K562 (cell line): ENCODE measurements at regions not wholly inside any gene's neighbourhood (a gene's known extent, or its start where the extent isn't known, plus 50 kb on each side); places are given as distances from the start of the nearest gene placed in this dataset.

Experiments
- ATAC-seq: fragments of 200-7000 bp; cut with Tn5 transposase; 3 replicates; pipeline ENCODE4 v1.9.1; 2020; ENCODE audit warnings: moderate library complexity
- BruUV-seq: library from RNA; stranded (reverse); fragments of 400-500 nt; replicated peaks from 2 replicates; lab custom pipeline; 2021; lab: Mats Ljungman, UMichigan
- CTCF ChIA-PET: fragments of 300-600 bp; formaldehyde crosslinking; extraction: SDS; loops from one replicate; lab custom pipeline; 2021; ENCODE audit warnings: low intra/inter-chr PET ratio; lab: Yijun Ruan, JAX
- POLR2A ChIA-PET: fragments of 300-600, 350-650 bp; sonication (Branson Sonifier 250); formaldehyde crosslinking; extraction: SDS; loops from one replicate; lab custom pipeline; 2021; ENCODE audit warnings: antibody characterized with exemption, inconsistent platforms; lab: Yijun Ruan, JAX
- DNase-seq, 4 experiments: peaks; one replicate each; pipeline versions ENCODE4 v3.0.0 to v3.0.0-alpha.2; 2011 to 2018; ENCODE audit warnings: low spot score in 3 of 4, mixed read lengths in 3 of 4; ENCODE audit errors: extremely low read depth in 1 of 4
- FAIRE-seq: peaks from 2 replicates; lab custom pipeline; 2011; peaks lifted over from hg19 to GRCh38; lab: Jason Lieb, UNC
- H2AFZ ChIP-seq: 2 replicates; pipeline ENCODE4 v1.6.0; 2011; ENCODE audit warnings: low read depth, low read length, control low read depth, inconsistent platforms
- H3K27ac ChIP-seq: fragments of 200-600 bp; 3 replicates; pipeline ENCODE4 v1.8.0; 2011; ENCODE audit warnings: low read depth, mild to moderate bottlenecking, control low read depth, inconsistent platforms, low read length, moderate library complexity, mixed read lengths; ENCODE audit errors: extremely low read depth
- H3K27me3 ChIP-seq, 2 experiments: fragments of 300-600 bp in 1 of 2; 2 replicates in 1 of 2; 3 replicates in 1 of 2; pipeline versions ENCODE4 v1.6.0 to v1.8.0; 2011; ENCODE audit warnings: inconsistent platforms in 2 of 2, low read length in 2 of 2, mild to moderate bottlenecking in 1 of 2, mixed read lengths in 1 of 2, moderate library complexity in 1 of 2; ENCODE audit not compliant: control insufficient read depth in 2 of 2, insufficient read depth in 2 of 2
- H3K36me3 ChIP-seq: fragments of 300-600 bp; 3 replicates; pipeline ENCODE4 v1.8.0; 2011; ENCODE audit warnings: mild to moderate bottlenecking, low read length, inconsistent platforms; ENCODE audit not compliant: control insufficient read depth, insufficient read depth
- H3K4me1 ChIP-seq, 2 experiments: fragments of 200-600 bp in 1 of 2; replicated peaks in 1 of 2; 2 replicates in 1 of 2; 3 replicates in 1 of 2; pipeline versions ENCODE4 v1.5.1 to v1.8.0; 2011; ENCODE audit warnings: inconsistent platforms in 2 of 2, low read length in 2 of 2, mild to moderate bottlenecking in 1 of 2, mixed read lengths in 1 of 2, moderate library complexity in 1 of 2; ENCODE audit not compliant: control insufficient read depth in 2 of 2, insufficient read depth in 2 of 2
- H3K4me2 ChIP-seq: 2 replicates; pipeline ENCODE4 v1.6.1; 2011; ENCODE audit warnings: low read length, control low read depth, inconsistent platforms, mixed read lengths; ENCODE audit not compliant: insufficient read depth
- H3K4me3 ChIP-seq: fragments of 200-600 bp; sonication (generic), shearing (Covaris generic); 2 replicates; pipeline ENCODE4 v1.5.1; 2016; ENCODE audit warnings: control low read depth, inconsistent platforms
- H3K79me2 ChIP-seq: fragments of 200-600 bp; 3 replicates; pipeline ENCODE4 v1.8.0; 2011; ENCODE audit warnings: low read length, inconsistent platforms; ENCODE audit not compliant: control insufficient read depth, insufficient read depth
- H3K9ac ChIP-seq, 2 experiments: 2 replicates each; pipeline versions ENCODE4 v1.6.0 to v1.6.1; 2011; ENCODE audit warnings: low read depth in 2 of 2, low read length in 2 of 2, control low read depth in 1 of 2, inconsistent platforms in 1 of 2, mild to moderate bottlenecking in 1 of 2, mixed read lengths in 1 of 2; ENCODE audit not compliant: insufficient read depth in 1 of 2
- H3K9me1 ChIP-seq: one replicate; pipeline ENCODE4 v1.6.0; 2011; ENCODE audit warnings: inconsistent platforms, mild to moderate bottlenecking, low read length, moderate library complexity; ENCODE audit not compliant: control insufficient read depth, insufficient read depth
- H3K9me3 ChIP-seq: replicated peaks from 2 replicates; pipeline ENCODE4 v1.5.1; 2011; ENCODE audit warnings: low read depth, low read length, inconsistent platforms; ENCODE audit not compliant: control insufficient read depth, insufficient read depth
- H4K20me1 ChIP-seq: replicated peaks from 2 replicates; pipeline ENCODE4 v1.6.1; 2011; ENCODE audit warnings: low read length, inconsistent platforms, mixed read lengths; ENCODE audit not compliant: control insufficient read depth, insufficient read depth
- ATF3 ChIP-seq, 2 experiments: fragments of 450-650 bp in 1 of 2; sonication (generic) in 1 of 2; formaldehyde crosslinking in 1 of 2; IDR thresholded peaks in 1 of 2; conservative IDR thresholded peaks in 1 of 2; 2 replicates each; pipeline versions ENCODE4 v1.6.1 to v1.8.1; 2016 to 2023; ENCODE audit warnings: mild to moderate bottlenecking in 2 of 2, moderate library complexity in 2 of 2, inconsistent platforms in 1 of 2, missing genetic modification reagents in 1 of 2
- E2F8 ChIP-seq: fragments of 450-650 bp; IDR thresholded peaks from 2 replicates; pipeline ENCODE4 v1.7.1; 2018; ENCODE audit warnings: mild to moderate bottlenecking, low read depth; ENCODE audit not compliant: partially characterized antibody
- HDAC3 ChIP-seq: fragments of 450-650 bp; IDR thresholded peaks from 2 replicates; pipeline ENCODE4 v1.6.1; 2018; ENCODE audit warnings: borderline replicate concordance, mild to moderate bottlenecking, moderate library complexity; ENCODE audit not compliant: partially characterized antibody
- HOXB6 ChIP-seq: fragments of 250-450 bp; sonication (Bioruptor Pico); IDR thresholded peaks from 2 replicates; pipeline ENCODE4 v1.5.1; 2022; ENCODE audit warnings: mild to moderate bottlenecking, borderline replicate concordance
- LARP7 ChIP-seq: fragments of 450-650 bp; IDR thresholded peaks from 2 replicates; pipeline ENCODE4 v1.6.1; 2016
- MEIS2 ChIP-seq: fragments of 450-650 bp; IDR thresholded peaks from 2 replicates; pipeline ENCODE4 v1.6.1; 2014; ENCODE audit warnings: mild to moderate bottlenecking; ENCODE audit not compliant: partially characterized antibody
- NCOA1 ChIP-seq: fragments of 450-650 bp; IDR thresholded peaks from 2 replicates; pipeline ENCODE4 v1.6.1; 2016; ENCODE audit warnings: low read depth
- NCOR1 ChIP-seq: fragments of 450-650 bp; IDR thresholded peaks from 2 replicates; pipeline ENCODE4 v1.6.1; 2016; ENCODE audit warnings: mild to moderate bottlenecking, moderate library complexity
- NFYB ChIP-seq: IDR thresholded peaks from 2 replicates; pipeline ENCODE4 v1.6.1; 2011; ENCODE audit warnings: mild to moderate bottlenecking, moderate library complexity; ENCODE audit not compliant: insufficient read length; ENCODE audit errors: extremely low read depth
- SIX5 ChIP-seq, 2 experiments: IDR thresholded peaks; 2 replicates each; pipeline ENCODE4 v1.6.1; 2011; ENCODE audit warnings: low read length in 2 of 2, borderline replicate concordance in 1 of 2, low read depth in 1 of 2, mild to moderate bottlenecking in 1 of 2, moderate library complexity in 1 of 2; ENCODE audit not compliant: insufficient read depth in 1 of 2
- SP2 ChIP-seq: IDR thresholded peaks from 2 replicates; pipeline ENCODE4 v1.6.1; 2011; ENCODE audit warnings: mild to moderate bottlenecking, low read depth, low read length, moderate library complexity; ENCODE audit not compliant: poor library complexity, severe bottlenecking; ENCODE audit errors: extremely low read depth
- TCF7L2 ChIP-seq: fragments of 150-350 bp; IDR thresholded peaks from 2 replicates; pipeline ENCODE4 v1.6.1; 2016; ENCODE audit warnings: low read depth, mild to moderate bottlenecking, low read length, moderate library complexity
- TRIM28 ChIP-seq: fragments of 450-650 bp; IDR thresholded peaks from 2 replicates; pipeline ENCODE4 v1.6.1; 2017
- ZNF174 ChIP-seq: fragments of 250-450 bp; sonication (Bioruptor Pico); IDR thresholded peaks from 2 replicates; pipeline ENCODE4 v1.4.0; 2020; ENCODE audit warnings: mild to moderate bottlenecking
- ZNF311 ChIP-seq: fragments of 250-450 bp; sonication (Bioruptor Pico); IDR thresholded peaks from 2 replicates; pipeline ENCODE4 v1.4.0; 2020; ENCODE audit warnings: mild to moderate bottlenecking, moderate library complexity
- WGBS: fragments of 100-300 bp; shearing (Covaris generic); methylation state at CpG from one replicate; pipeline ENCODE4 v1.1.6; 2016; ENCODE audit warnings: low coverage, mixed read lengths; ENCODE audit not compliant: insufficient coverage; ENCODE audit errors: missing lambda C conversion rate; 5-methylcytosine and 5-hydroxymethylcytosine counted together
- in situ Hi-C: fragments of 300-500 bp; cut with MboI; formaldehyde crosslinking; loops from 4 replicates; pipeline ENCODE4 v1.15.0; 2018; ENCODE audit warnings: inconsistent platforms, mixed read lengths
- intact Hi-C: fragments of 100-400 bp; cut with micrococcal nuclease; formaldehyde crosslinking; loops from 2 replicates; pipeline ENCODE4 v1.14.2; 2022
- TF ChIP-seq, protein P1 (sequence below): fragments of 250-450 bp; sonication (Bioruptor Pico); IDR thresholded peaks from 2 replicates; pipeline ENCODE4 v1.6.1; 2021; ENCODE audit warnings: mild to moderate bottlenecking

- TF ChIP-seq SIX5 (IDR thresholded peaks at IDR 0.05; ENCODE audit: borderline replicate concordance in 1 of 2, insufficient read depth in 1 of 2, low read depth in 1 of 2, low read length in 2 of 2) (no peak), NCOA1 (no peak), ZNF311 (CRISPR knock-in tag) (no peak), HDAC3 (no peak)
These were observed 207.9 kb upstream of the COL8A1 start (continued) for GRCh38 chr3:99430348-99431134.

GRCh38 chr3:99429502-99429901 is 208.9 kb upstream of the COL8A1 start:
- Histone ChIP-seq H3K27ac (no peak overlapping the region), H3K4me3 (no peak overlapping the region), H3K4me2 (no peak overlapping the region), H3K27me3 (no peaks in the 10 kb centered on the region), H2AFZ (no peak overlapping the region), H3K9me3 (no peaks in the 10 kb centered on the region), H3K79me2 (no peaks in the 10 kb centered on the region), H3K36me3 (no peaks in the 10 kb centered on the region), H3K4me1 (no peaks in the 10 kb centered on the region), H4K20me1 (no peaks in the 10 kb centered on the region), H3K9me1 (no peaks in the 10 kb centered on the region), H3K9ac (no peak overlapping the region)
- CTCF ChIA-PET = no interaction called here
- POLR2A ChIA-PET = no interaction called here
- BruUV-seq = no TSS peak
- 0% methylated on average over 2 of the region's 2 CpGs for WGBS
- in situ Hi-C loops = no loop called here
- FAIRE-seq (no peak), DNase-seq (no peak), ATAC-seq (no peak)
- intact Hi-C loops = no loop called here
- TF ChIP-seq HOXB6 (CRISPR knock-in tag) (no peak), ATF3 (IDR thresholded peaks at IDR 0.05) (no peak), ATF3 (CRISPR knock-in tag; conservative IDR thresholded peaks at IDR 0.05) (no peak), NFYB (no peak), MEIS2 (no peak), SP2 (no peak), NCOR1 (no peak), E2F8 (no peak), TCF7L2 (no peak), LARP7 (no peak), ZNF174 (CRISPR knock-in tag) (no peak), TRIM28 (no peak)
- TF ChIP-seq, protein P1, sequence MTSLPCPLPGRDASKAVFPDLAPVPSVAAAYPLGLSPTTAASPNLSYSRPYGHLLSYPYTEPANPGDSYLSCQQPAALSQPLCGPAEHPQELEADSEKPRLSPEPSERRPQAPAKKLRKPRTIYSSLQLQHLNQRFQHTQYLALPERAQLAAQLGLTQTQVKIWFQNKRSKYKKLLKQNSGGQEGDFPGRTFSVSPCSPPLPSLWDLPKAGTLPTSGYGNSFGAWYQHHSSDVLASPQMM (CRISPR knock-in tag) = no peak
